Mesothelial cell of epicardium (in vitro differentiated cells): ENCODE measurements at regions not wholly inside any gene's neighbourhood (a gene's known extent, or its start where the extent isn't known, plus 50 kb on each side); places are given as distances from the start of the nearest gene placed in this dataset.

Experiments
- DNase-seq, 2 experiments: peaks; one replicate each; pipeline ENCODE4 v3.0.0; 2021; ENCODE audit warnings: low spot score in 2 of 2; ENCODE audit not compliant: unreplicated experiment in 2 of 2
- H3K27ac Mint-ChIP-seq: 2 replicates; pipeline ENCODE4 v1.8.0; 2021; ENCODE audit warnings: mixed read lengths
- H3K27me3 Mint-ChIP-seq: 2 replicates; pipeline ENCODE4 v1.8.0; 2021; ENCODE audit warnings: low read depth, mixed read lengths
- H3K36me3 Mint-ChIP-seq: 2 replicates; pipeline ENCODE4 v1.8.0; 2021; ENCODE audit warnings: mixed read lengths
- H3K4me1 Mint-ChIP-seq: 2 replicates; pipeline ENCODE4 v1.8.0; 2021; ENCODE audit warnings: mixed read lengths
- H3K4me3 Mint-ChIP-seq: 2 replicates; pipeline ENCODE4 v1.8.0; 2021; ENCODE audit warnings: mild to moderate bottlenecking, moderate library complexity, mixed read lengths
- H3K9me3 Mint-ChIP-seq: 2 replicates; pipeline ENCODE4 v1.8.0; 2021; ENCODE audit warnings: mixed read lengths
- TF ChIP-seq, protein P1 (sequence below): fragments of 200-600 bp; sonication (generic); IDR thresholded peaks from one replicate; pipeline ENCODE4 v1.5.0; 2021; ENCODE audit warnings: antibody characterized with exemption; ENCODE audit not compliant: unreplicated experiment

DNA sequence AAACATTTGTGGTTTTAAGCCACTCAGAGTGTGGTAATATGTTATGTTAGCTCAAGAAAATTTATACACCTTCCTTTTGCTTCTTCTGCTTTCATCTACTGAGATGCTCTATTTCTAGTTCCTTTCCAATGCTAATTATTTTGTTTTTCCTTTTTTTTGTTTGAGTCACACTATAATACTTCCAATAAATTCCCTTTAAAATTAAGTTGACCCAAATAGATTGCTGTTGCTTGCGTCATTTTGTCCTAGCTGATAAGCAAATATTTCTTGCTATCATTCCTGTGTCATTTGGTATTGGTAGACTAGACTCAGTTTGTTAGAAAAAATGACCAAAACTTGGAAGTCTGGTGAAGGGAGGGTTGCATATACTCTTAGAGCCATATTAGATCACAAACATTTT lies 437.0 kb upstream of the CNTN6 start:
- H3K4me1 Mint-ChIP-seq = no peaks in the 10 kb centered on the region

DNA sequence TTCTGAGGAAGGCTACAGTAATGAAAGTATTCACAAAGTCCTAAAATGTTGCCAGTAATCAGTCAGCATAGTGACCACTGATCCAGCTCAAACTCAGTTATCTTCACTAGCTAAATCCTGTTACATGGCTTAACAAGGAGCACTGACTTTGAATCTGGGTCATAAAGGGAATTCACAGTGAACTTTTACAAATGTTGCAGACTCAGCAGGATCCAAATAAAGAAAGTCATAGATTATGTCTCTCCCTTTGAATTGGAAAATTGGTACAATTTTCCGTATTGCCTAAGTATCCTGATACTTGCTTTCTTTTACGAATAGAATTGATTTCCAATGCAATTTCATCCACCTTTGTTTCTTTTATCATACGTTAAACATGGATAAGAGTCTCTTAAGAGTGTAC lies 431.5 kb upstream of the CNTN6 start:
- H3K27ac Mint-ChIP-seq = no peak overlapping the region
- H3K36me3 Mint-ChIP-seq = no peaks in the 10 kb centered on the region

More for the DNA sequence above, 437.0 kb upstream of the CNTN6 start:
- Mint-ChIP-seq H3K27me3 (peaks cover 33% of the 10 kb centered on the region), H3K27ac (no peak overlapping the region), H3K9me3 (no peaks in the 10 kb centered on the region), H3K36me3 (no peaks in the 10 kb centered on the region), H3K4me3 (no peak overlapping the region)
- TF ChIP-seq, protein P1, sequence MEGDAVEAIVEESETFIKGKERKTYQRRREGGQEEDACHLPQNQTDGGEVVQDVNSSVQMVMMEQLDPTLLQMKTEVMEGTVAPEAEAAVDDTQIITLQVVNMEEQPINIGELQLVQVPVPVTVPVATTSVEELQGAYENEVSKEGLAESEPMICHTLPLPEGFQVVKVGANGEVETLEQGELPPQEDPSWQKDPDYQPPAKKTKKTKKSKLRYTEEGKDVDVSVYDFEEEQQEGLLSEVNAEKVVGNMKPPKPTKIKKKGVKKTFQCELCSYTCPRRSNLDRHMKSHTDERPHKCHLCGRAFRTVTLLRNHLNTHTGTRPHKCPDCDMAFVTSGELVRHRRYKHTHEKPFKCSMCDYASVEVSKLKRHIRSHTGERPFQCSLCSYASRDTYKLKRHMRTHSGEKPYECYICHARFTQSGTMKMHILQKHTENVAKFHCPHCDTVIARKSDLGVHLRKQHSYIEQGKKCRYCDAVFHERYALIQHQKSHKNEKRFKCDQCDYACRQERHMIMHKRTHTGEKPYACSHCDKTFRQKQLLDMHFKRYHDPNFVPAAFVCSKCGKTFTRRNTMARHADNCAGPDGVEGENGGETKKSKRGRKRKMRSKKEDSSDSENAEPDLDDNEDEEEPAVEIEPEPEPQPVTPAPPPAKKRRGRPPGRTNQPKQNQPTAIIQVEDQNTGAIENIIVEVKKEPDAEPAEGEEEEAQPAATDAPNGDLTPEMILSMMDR = no peak
- no peak for DNase-seq

GRCh38 chr3:674116-674515 lies 418.7 kb upstream of the CNTN6 start:
- no peak for DNase-seq
- Mint-ChIP-seq H3K9me3 (peaks cover 18% of the 10 kb centered on the region), H3K27ac (no peak overlapping the region), H3K27me3 (peaks cover 28% of the 10 kb centered on the region), H3K36me3 (peaks cover 2% of the 10 kb centered on the region), H3K4me3 (no peak overlapping the region), H3K4me1 (no peaks in the 10 kb centered on the region)
- TF ChIP-seq, protein P1 = no peak

More for the DNA sequence above, 431.5 kb upstream of the CNTN6 start:
- Mint-ChIP-seq H3K4me3 (no peak overlapping the region), H3K27me3 (peaks cover 10% of the 10 kb centered on the region), H3K9me3 (no peaks in the 10 kb centered on the region), H3K4me1 (no peaks in the 10 kb centered on the region)
- no peak for DNase-seq
- TF ChIP-seq, protein P1 = no peak

GRCh38 chr3:675846-676245 lies 417.0 kb upstream of the CNTN6 start:
- H3K27ac Mint-ChIP-seq = no peak overlapping the region

DNA sequence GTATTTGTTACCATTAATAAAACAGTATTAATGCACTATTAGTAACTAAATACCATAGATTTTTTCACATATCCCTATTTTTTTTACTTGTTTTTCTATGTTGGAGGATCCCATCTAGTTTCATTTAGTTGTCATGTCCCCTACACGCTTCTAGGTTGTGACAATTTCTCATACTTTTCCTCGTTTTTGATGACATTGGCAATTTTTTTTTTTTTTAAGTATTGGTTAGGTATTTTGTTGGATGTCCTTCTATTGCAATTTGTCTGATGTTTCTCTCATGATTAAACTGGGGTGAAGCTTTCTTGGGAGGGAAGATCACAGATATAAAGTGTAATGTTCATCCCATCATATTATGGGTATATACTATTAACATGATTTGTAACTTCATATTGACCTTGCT lies 409.1 kb upstream of the CNTN6 start:
- Mint-ChIP-seq H3K4me3 (no peak overlapping the region), H3K36me3 (no peaks in the 10 kb centered on the region), H3K9me3 (no peaks in the 10 kb centered on the region), H3K27ac (no peak overlapping the region), H3K4me1 (no peaks in the 10 kb centered on the region), H3K27me3 (peaks cover 58% of the 10 kb centered on the region)
- no peak for DNase-seq
- TF ChIP-seq, protein P1 = no peak

More at GRCh38 chr3:675846-676245, 417.0 kb upstream of the CNTN6 start:
- H3K36me3 Mint-ChIP-seq = peaks cover 2% of the 10 kb centered on the region
- peaks cover 41% of the 10 kb centered on the region for H3K27me3 Mint-ChIP-seq
- H3K9me3 Mint-ChIP-seq = peaks cover 18% of the 10 kb centered on the region
- H3K4me1 Mint-ChIP-seq = no peaks in the 10 kb centered on the region
- H3K4me3 Mint-ChIP-seq = no peak overlapping the region
- TF ChIP-seq, protein P1 = no peak
- DNase-seq = no peak

GRCh38 chr3:690770-691169 lies 402.1 kb upstream of the CNTN6 start:
- DNase-seq = no peak
- TF ChIP-seq, protein P1 = no peak
- no peak overlapping the region for H3K4me3 Mint-ChIP-seq
- H3K9me3 Mint-ChIP-seq = peaks cover 40% of the 10 kb centered on the region
- no peak overlapping the region for H3K27ac Mint-ChIP-seq
- H3K27me3 Mint-ChIP-seq = peaks cover 11% of the 10 kb centered on the region
- no peaks in the 10 kb centered on the region for H3K36me3 Mint-ChIP-seq
- H3K4me1 Mint-ChIP-seq = no peaks in the 10 kb centered on the region
